G401 (cell line): ENCODE measurements at regions not wholly inside any gene's neighbourhood (a gene's known extent, or its start where the extent isn't known, plus 50 kb on each side); places are given as distances from the start of the nearest gene placed in this dataset.
"Not testable (repeated sequence)": the region's sequence is repeated elsewhere in the genome, so short reads cannot be mapped to it uniquely, and the experiment has no call there.

Source experiments
- DNase-seq: peaks from one replicate; pipeline ENCODE4 v3.0.0-alpha.2; 2015; ENCODE audit warnings: low spot score
- in situ Hi-C: cut with HindIII; loops from 2 replicates; pipeline ENCODE4 v1.10.0; 2016; ENCODE audit warnings: low sequenced_read_pairs, mixed read lengths

DNA sequence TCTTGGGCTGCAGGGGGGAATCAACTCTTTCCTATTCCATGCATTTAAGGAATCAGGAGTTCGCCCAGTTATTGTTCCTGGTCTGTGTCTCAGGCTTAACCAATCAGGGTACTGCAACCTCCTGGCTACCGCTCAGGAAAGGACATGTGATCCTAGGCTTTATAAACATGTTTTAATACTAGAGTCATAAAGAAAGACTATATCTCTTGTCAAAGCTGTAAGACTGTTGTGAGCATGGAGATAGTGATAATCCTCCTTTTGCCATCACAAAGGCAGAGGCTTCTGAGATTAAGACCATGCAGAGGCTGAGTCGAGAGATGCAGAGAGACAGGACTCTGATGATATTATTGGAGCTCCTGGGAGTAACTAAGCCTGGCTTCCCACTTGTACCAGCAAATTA is 137.0 kb downstream of the YIPF5 start:
- DNase-seq, result no peak
- in situ Hi-C loops, result no loop called here

GRCh38 chr5:144035046-144035740 is 135.3 kb downstream of the YIPF5 start:
- in situ Hi-C loops, result no loop called here
- no peak for DNase-seq

DNA sequence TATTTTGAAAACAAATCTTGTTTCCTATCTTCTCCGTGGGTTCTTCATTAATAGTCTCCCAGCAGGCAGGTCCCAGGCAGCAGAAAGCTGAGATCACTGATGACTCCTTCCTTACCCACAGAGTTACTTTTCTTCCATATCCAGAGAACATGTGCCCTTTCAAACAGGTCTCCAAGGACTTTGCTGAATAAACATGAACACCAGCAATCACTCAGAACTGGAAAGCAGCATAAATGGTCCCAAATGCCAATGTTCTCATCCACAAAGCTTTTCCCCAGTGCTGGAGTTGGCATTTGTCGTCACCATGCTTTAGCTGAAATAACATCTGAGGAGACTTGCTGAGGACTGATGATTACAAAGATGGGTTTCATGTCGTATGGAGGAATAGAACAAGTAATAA is 134.0 kb downstream of the YIPF5 start:
- in situ Hi-C loops, result no loop called here
- DNase-seq, result no peak

- DNase-seq, result no peak
- in situ Hi-C loops, result no loop called here
Measured at GRCh38 chr5:144040615-144041305, 129.7 kb downstream of the YIPF5 start.

- DNase-seq, result no peak
- in situ Hi-C loops, result no loop called here
Measured at GRCh38 chr5:144042156-144042555, 128.3 kb downstream of the YIPF5 start.

DNA sequence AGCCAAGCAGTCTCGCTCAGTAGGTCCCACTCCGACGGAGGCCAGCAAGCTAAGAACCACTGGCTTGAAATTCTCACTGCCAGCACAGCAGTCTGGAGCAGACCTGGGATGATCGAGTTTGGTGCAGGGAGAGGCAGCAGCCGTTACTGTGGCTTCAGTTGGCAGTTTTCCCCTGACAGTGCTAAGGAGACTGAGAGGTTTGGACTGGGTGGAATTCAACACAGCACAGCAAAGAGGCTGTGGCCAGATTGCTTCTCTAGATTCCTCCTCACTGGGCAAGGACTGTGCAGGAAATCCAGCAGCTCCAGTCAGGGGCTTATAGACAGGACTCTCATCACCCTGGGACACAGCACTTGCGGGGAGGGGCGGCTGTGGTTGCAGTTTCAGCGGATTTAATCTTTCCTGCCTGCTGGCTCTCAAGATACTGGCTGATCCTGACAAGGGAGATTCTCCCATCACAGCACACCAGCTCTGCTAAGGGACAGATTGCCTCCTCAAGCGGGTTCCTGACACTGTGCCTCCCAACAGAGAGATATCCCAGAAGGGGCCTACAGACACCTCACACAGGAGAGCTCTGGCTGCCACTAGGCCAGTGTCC is 122.1 kb downstream of the YIPF5 start:
- no peak for DNase-seq
- in situ Hi-C loops, result no loop called here

GRCh38 chr5:144055391-144055790 is 115.1 kb downstream of the YIPF5 start:
- in situ Hi-C loops, DNase-seq: not testable (repeated sequence)

DNA sequence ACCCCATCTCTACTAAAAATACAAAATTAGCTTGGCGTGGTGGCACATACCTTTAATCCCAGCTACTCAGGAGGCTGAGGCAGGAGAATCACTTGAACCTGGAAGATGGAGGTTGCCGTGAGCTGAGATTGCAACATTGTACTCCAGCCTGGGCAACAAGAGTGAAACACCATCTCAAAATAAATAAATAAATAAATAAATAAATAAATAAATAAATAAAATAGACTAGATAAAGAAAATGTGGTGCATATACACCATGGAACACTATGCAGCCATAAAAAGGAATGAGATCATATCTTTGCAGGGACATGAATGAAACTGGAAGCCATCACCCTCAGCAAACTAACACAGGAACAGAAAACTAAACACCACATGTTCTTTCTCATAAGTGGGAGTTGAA is 110.4 kb downstream of the YIPF5 start:
- in situ Hi-C loops, DNase-seq: not testable (repeated sequence)

DNA sequence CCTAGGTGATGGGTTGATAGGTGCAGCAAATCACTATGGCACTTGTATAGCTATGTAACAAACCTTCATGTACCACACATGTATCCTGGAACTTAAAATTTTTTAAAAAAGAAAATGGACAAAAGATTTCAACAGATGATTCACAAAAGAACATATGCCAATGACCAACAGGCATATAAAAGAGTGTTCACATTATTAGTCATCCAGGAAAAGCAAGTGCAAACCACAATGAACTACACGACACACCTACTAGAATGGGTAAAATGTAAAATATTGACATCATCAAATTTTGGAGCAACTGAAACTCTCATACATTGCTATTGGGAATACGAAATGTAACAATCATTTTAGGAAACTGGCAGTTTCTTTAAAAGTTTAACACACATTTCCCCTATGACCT is 109.9 kb downstream of the YIPF5 start:
- in situ Hi-C loops, result no loop called here
- DNase-seq, result no peak

GRCh38 chr5:144065786-144066185 is 104.7 kb downstream of the YIPF5 start:
- in situ Hi-C loops, result no loop called here
- DNase-seq, result no peak

GRCh38 chr5:144072518-144072927 is 97.9 kb downstream of the YIPF5 start:
- in situ Hi-C loops, result no loop called here
- DNase-seq, result no peak

- in situ Hi-C loops, result no loop called here
- DNase-seq, result no peak
Measured at GRCh38 chr5:144076521-144077083, 93.9 kb downstream of the YIPF5 start.

GRCh38 chr5:144083185-144083584 is 87.3 kb downstream of the YIPF5 start:
- no peak for DNase-seq
- in situ Hi-C loops, result no loop called here

- in situ Hi-C loops, result no loop called here
- no peak for DNase-seq
Measured at GRCh38 chr5:144084971-144085370, 85.5 kb downstream of the YIPF5 start.

GRCh38 chr5:144085381-144085780 is 85.1 kb downstream of the YIPF5 start:
- no peak for DNase-seq

DNA sequence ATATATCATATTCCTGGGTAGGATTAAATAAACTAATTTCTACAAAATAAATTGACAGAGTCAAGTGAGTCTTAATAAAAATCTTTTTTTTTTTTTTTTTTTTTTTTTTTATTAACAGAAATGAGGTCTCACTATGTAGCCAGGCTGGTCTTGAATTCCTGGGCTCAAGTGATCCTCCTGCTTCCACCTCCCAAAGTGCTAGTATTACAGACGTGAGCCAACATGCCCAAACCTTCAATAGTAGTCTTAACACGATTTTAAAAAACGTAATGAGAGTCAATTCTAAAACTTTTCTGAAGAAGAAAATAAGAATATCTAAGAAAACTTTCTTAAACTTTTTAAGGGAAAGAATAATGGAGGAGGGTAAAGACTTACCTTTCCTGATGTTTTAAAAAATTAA is 84.2 kb downstream of the YIPF5 start:
- no peak for DNase-seq
- in situ Hi-C loops, result no loop called here

More at GRCh38 chr5:144085381-144085780, 85.1 kb downstream of the YIPF5 start:
- in situ Hi-C loops, result no loop called here

DNA sequence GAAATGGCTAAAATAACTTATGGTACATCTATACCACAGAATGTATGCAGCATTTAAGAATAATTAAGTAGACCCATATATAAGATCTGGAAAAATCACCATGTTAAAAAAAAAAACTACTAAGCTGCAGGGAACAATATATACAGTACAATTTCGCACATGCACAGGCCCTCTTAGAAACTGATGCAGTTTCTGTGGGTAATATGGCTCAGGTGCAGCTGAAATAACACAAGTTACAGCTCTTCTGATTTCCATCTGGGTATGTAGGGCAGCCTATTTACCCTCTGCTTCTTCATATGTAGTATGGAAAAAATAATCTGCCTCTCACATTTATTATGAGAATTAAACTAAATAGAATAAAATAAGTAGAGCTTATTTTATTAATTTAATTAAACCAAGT is 82.9 kb downstream of the YIPF5 start:
- in situ Hi-C loops, result no loop called here
- no peak for DNase-seq

- DNase-seq, result no peak
- in situ Hi-C loops, result no loop called here
Measured at GRCh38 chr5:144088206-144089064, 82.0 kb downstream of the YIPF5 start.

GRCh38 chr5:144089401-144090021 is 80.9 kb downstream of the YIPF5 start:
- no peak for DNase-seq
- in situ Hi-C loops, result no loop called here
